HG02840 (cell line): ENCODE measurements at regions not wholly inside any gene's neighbourhood (a gene's known extent, or its start where the extent isn't known, plus 50 kb on each side); places are given as distances from the start of the nearest gene placed in this dataset.
"Not testable (repeated sequence)": the region's sequence is repeated elsewhere in the genome, so short reads cannot be mapped to it uniquely, and the experiment has no call there.

Experiments
- ATAC-seq: cut with Tn5 transposase; IDR thresholded peaks from one replicate; pipeline ENCODE4 v1.9.1; 2021; ENCODE audit warnings: mild to moderate bottlenecking, moderate library complexity, moderate number of reproducible peaks; ENCODE audit not compliant: unreplicated experiment, low FRiP score

- no peak for ATAC-seq
Measured at GRCh38 chr3:152619691-152620090, 215.2 kb upstream of the P2RY1 start.

- ATAC-seq = no peak
Measured at GRCh38 chr3:152620395-152620794, 214.5 kb upstream of the P2RY1 start.

GRCh38 chr3:152621006-152621868, 213.7 kb upstream of the P2RY1 start:
- ATAC-seq = no peak

GRCh38 chr3:152621967-152622810, 212.7 kb upstream of the P2RY1 start:
- ATAC-seq = no peak

- no peak for ATAC-seq
Measured at GRCh38 chr3:152622811-152623167, 212.1 kb upstream of the P2RY1 start.

GRCh38 chr3:152623286-152623911, 211.5 kb upstream of the P2RY1 start:
- no peak for ATAC-seq

- no peak for ATAC-seq
Measured at GRCh38 chr3:152626226-152626625, 208.7 kb upstream of the P2RY1 start.

GRCh38 chr3:152628496-152628895, 206.4 kb upstream of the P2RY1 start:
- no peak for ATAC-seq

- no peak for ATAC-seq
Measured at GRCh38 chr3:152629363-152630122, 205.4 kb upstream of the P2RY1 start.

- ATAC-seq = no peak
Measured at GRCh38 chr3:152635389-152635788, 199.5 kb upstream of the P2RY1 start.

GRCh38 chr3:152636651-152637050, 198.3 kb upstream of the P2RY1 start:
- no peak for ATAC-seq

- no peak for ATAC-seq
Measured at GRCh38 chr3:152638214-152638613, 196.7 kb upstream of the P2RY1 start.

- ATAC-seq = no peak
Measured at GRCh38 chr3:152638707-152639450, 196.1 kb upstream of the P2RY1 start.

- no peak for ATAC-seq
Measured at GRCh38 chr3:152641198-152641597, 193.7 kb upstream of the P2RY1 start.

- no peak for ATAC-seq
Measured at GRCh38 chr3:152642658-152643057, 192.3 kb upstream of the P2RY1 start.

- no peak for ATAC-seq
Measured at GRCh38 chr3:152644478-152644877, 190.5 kb upstream of the P2RY1 start.

GRCh38 chr3:152646004-152646403, 188.9 kb upstream of the P2RY1 start:
- no peak for ATAC-seq

GRCh38 chr3:152650177-152650576, 184.8 kb upstream of the P2RY1 start:
- no peak for ATAC-seq

- not testable (repeated sequence) for ATAC-seq
Measured at GRCh38 chr3:152650923-152651322, 184.0 kb upstream of the P2RY1 start.
